Liver (tissue), 3 donors: ENCODE measurements at regions not wholly inside any gene's neighbourhood (a gene's known extent, or its start where the extent isn't known, plus 50 kb on each side); places are given as distances from the start of the nearest gene placed in this dataset.

Experiments
- CTCF ChIP-seq: fragments of 150-350 bp; IDR thresholded peaks from 2 replicates; pipeline ENCODE4 v1.5.1; 2017; ENCODE audit warnings: improper control_type of control experiment, low read depth, low read length; ENCODE audit not compliant: missing input control
- EGR1 ChIP-seq, 2 donors: IDR thresholded peaks; 2 replicates each; pipeline ENCODE4 v1.6.1; 2016 to 2018; ENCODE audit warnings: antibody characterized with exemption in 2 of 2, low read depth in 2 of 2
- REST ChIP-seq: IDR thresholded peaks from 2 replicates; pipeline ENCODE4 v1.6.1; 2016; ENCODE audit warnings: antibody characterized with exemption, mild to moderate bottlenecking
- RXRA ChIP-seq, 2 donors: IDR thresholded peaks; 2 replicates each; pipeline ENCODE4 v1.6.1; 2017 to 2018; ENCODE audit warnings: antibody characterized with exemption in 2 of 2, mild to moderate bottlenecking in 1 of 2
- YY1 ChIP-seq: IDR thresholded peaks from 2 replicates; pipeline ENCODE4 v1.6.1; 2016; ENCODE audit warnings: antibody characterized with exemption, mild to moderate bottlenecking
- TF ChIP-seq, protein P1 (sequence below): IDR thresholded peaks from 2 replicates; pipeline ENCODE4 v1.6.1; 2016; ENCODE audit warnings: antibody characterized with exemption
- donor health status: healthy.
- donor health status: healthy.

DNA sequence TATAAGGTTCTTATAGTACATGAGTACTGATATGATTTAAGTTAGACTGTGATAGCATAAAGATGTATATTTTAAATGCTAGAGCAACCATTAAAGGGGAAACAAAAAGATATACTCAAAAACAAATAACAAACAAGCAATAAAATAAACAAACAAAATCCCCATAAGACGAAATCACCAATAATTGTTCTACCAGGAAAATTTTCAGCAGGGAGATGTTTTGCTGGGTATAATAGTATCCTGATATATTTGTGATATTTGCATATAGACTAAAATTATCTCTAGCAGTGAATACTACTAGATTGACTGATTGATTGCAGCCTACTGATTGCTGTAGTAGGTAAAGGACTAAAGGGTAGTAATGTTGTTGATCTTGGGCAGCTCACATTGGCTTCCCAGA is 177.4 kb downstream of the TMEM182 start:
- TF ChIP-seq CTCF (no peak), REST (no peak), YY1 (no peak), EGR1 (IDR thresholded peaks at IDR 0.05; ENCODE audit: low read depth in 2 of 2) (no peak), RXRA (IDR thresholded peaks at IDR 0.05) (no peak)
- TF ChIP-seq, protein P1, sequence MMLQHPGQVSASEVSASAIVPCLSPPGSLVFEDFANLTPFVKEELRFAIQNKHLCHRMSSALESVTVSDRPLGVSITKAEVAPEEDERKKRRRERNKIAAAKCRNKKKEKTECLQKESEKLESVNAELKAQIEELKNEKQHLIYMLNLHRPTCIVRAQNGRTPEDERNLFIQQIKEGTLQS: no peak
